ENCODE measurements at regions not wholly inside any gene's neighbourhood (a gene's known extent, or its start where the extent isn't known, plus 50 kb on each side); places are given as distances from the start of the nearest gene placed in this dataset.

DNA sequence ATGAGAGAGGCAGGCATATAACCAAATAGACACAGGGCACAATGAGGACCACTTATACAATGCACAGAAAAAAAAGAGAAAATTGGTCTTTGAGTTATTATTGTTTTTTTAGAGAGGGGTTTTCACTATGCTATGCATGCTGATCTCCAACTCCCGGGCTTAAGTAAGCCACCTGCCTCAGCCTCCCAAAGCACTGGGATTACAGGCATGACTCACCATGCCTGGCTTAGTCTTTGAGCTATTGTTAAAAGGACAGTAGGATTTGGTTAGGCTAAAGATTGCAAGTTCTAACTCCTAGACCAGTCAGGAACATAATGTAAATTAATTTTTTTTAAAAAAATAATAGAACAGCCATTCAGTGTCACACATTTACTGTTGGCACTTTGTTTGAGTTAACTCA, 340.1 kb downstream of the GPAT3 start:
- TF ChIP-seq, protein P1, sequence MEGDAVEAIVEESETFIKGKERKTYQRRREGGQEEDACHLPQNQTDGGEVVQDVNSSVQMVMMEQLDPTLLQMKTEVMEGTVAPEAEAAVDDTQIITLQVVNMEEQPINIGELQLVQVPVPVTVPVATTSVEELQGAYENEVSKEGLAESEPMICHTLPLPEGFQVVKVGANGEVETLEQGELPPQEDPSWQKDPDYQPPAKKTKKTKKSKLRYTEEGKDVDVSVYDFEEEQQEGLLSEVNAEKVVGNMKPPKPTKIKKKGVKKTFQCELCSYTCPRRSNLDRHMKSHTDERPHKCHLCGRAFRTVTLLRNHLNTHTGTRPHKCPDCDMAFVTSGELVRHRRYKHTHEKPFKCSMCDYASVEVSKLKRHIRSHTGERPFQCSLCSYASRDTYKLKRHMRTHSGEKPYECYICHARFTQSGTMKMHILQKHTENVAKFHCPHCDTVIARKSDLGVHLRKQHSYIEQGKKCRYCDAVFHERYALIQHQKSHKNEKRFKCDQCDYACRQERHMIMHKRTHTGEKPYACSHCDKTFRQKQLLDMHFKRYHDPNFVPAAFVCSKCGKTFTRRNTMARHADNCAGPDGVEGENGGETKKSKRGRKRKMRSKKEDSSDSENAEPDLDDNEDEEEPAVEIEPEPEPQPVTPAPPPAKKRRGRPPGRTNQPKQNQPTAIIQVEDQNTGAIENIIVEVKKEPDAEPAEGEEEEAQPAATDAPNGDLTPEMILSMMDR (IDR thresholded peaks at IDR 0.05) = no peak
- TF ChIP-seq POLR2A (IDR thresholded peaks at IDR 0.05) = no peak

Measured in tibial nerve (tissue), 3 donors.